HL-60 (cell line): ENCODE measurements at regions not wholly inside any gene's neighbourhood (a gene's known extent, or its start where the extent isn't known, plus 50 kb on each side); places are given as distances from the start of the nearest gene placed in this dataset.

Source experiments
- DNase-seq, 2 experiments: peaks; one replicate each; pipeline ENCODE4 v3.0.0-alpha.2; 2010 to 2020; ENCODE audit warnings: low read depth in 1 of 2, low spot score in 1 of 2
- H3K27ac ChIP-seq: fragments of 250-450 bp; sonication (Bioruptor Pico); replicated peaks from 2 replicates; pipeline ENCODE4 v1.5.1; 2020; ENCODE audit warnings: mild to moderate bottlenecking, moderate library complexity
- H3K27me3 ChIP-seq: fragments of 250-450 bp; sonication (Bioruptor Pico); 2 replicates; pipeline ENCODE4 v1.5.1; 2021; ENCODE audit warnings: mild to moderate bottlenecking, moderate library complexity; ENCODE audit not compliant: insufficient read depth, poor library complexity, severe bottlenecking
- H3K4me3 ChIP-seq: replicated peaks from 2 replicates; pipeline ENCODE4 v1.5.1; 2011; ENCODE audit warnings: mild to moderate bottlenecking, control low read depth, low read length; ENCODE audit not compliant: insufficient read depth
- CTCF ChIP-seq: IDR thresholded peaks from one replicate; pipeline ENCODE4 v1.5.1; 2011; ENCODE audit warnings: low read length, control low read depth, inconsistent platforms; ENCODE audit not compliant: insufficient read depth
- GABPA ChIP-seq: IDR thresholded peaks from 2 replicates; pipeline ENCODE4 v1.6.1; 2012; ENCODE audit warnings: low read depth
- POLR2AphosphoS5 ChIP-seq: IDR thresholded peaks from 2 replicates; pipeline ENCODE4 v1.6.1; 2012; ENCODE audit warnings: low read depth
- REST ChIP-seq: IDR thresholded peaks from 2 replicates; pipeline ENCODE4 v1.6.1; 2012; ENCODE audit warnings: low read depth; ENCODE audit not compliant: insufficient replicate concordance
- SPI1 ChIP-seq: IDR thresholded peaks from 2 replicates; pipeline ENCODE4 v1.6.1; 2012; ENCODE audit warnings: low read depth, mild to moderate bottlenecking, borderline replicate concordance

- no peak for DNase-seq
- Histone ChIP-seq H3K27me3 (no peaks in the 10 kb centered on the region), H3K4me3 (no peak overlapping the region), H3K27ac (no peak overlapping the region)
- no peak for TF ChIP-seq POLR2AphosphoS5
- no peak for TF ChIP-seq GABPA
- no peak for TF ChIP-seq CTCF
- TF ChIP-seq SPI1: no peak
- TF ChIP-seq REST: no peak
Measured at GRCh38 chr1:187275985-187276575, 447.3 kb downstream of the PLA2G4A start.

DNA sequence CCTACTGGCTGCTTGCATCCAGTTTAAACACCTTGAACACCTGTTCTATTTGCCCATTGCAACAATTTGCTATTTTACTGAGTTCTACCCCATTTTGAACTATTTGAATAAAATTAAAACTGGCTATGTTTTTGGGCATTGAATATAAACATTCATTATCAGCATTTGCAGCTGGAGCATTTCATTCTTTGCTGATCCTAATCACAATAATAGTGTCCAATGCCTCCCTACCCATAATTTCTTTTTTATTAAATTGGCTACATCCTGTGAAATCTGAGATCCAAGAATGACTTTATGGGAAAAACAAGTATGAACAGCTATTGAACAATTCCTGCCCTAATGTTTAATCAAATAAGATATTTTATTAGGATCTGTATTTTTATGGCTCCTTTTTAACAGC is 447.9 kb downstream of the PLA2G4A start:
- Histone ChIP-seq H3K27ac (no peak overlapping the region), H3K4me3 (no peak overlapping the region), H3K27me3 (no peaks in the 10 kb centered on the region)
- no peak for DNase-seq
- TF ChIP-seq POLR2AphosphoS5 (no peak), CTCF (no peak), GABPA (no peak), REST (no peak), SPI1 (no peak)

- no peak for TF ChIP-seq GABPA
- no peak overlapping the region for H3K4me3 ChIP-seq
- no peaks in the 10 kb centered on the region for H3K27me3 ChIP-seq
- DNase-seq: no peak
- no peak overlapping the region for H3K27ac ChIP-seq
Measured at GRCh38 chr1:187280031-187280430, 451.3 kb downstream of the PLA2G4A start.

GRCh38 chr1:187281085-187281484 is 452.3 kb downstream of the PLA2G4A start:
- no peak overlapping the region for H3K4me3 ChIP-seq
- no peak overlapping the region for H3K27ac ChIP-seq
- TF ChIP-seq CTCF: no peak
- H3K27me3 ChIP-seq: no peaks in the 10 kb centered on the region
- no peak for DNase-seq
